IPS-NIHi7 (cell line): ENCODE measurements at regions not wholly inside any gene's neighbourhood (a gene's known extent, or its start where the extent isn't known, plus 50 kb on each side); places are given as distances from the start of the nearest gene placed in this dataset.

ENCODE experiments used
- DNase-seq: peaks from one replicate; pipeline ENCODE4 v3.0.0; 2012; ENCODE audit warnings: mixed read lengths; ENCODE audit errors: extremely low spot score

DNA sequence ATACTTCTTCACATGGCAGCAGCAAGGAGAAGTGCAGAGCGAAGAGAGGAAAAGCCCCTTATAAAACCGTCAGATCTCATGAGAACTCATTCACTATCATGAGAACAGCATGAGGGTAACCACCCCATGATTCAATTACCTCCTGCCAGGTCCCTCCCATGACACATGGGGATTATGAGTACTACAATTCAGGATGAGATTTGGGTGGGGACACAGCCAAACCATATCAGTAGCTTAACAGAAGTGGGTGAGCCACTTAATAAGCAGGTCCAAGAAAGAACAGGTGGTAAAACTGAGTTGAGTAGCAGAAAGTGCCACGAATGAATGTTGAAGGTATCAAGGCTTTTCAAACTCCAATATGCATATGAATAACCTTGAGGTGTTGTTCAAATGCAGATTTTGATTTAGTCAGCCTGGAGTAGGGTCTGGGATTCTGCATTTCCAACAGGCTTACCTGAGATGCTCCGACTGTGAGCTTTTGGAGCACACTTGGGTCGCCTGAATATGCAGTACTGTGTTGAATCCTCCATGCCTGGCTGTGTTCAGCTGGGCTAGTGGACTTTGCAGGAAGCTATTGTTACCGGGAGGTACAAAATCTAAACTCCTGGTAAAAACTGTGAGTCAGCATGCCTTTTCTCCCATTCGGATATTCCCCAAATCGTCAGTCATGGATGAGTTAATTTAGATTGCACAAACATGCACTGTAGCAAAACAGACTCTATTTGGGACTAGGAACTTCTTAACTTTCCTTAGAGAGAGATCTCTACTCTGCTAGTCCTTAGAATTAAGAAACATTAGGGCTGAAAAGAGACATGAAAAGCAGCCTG, 69.0 kb upstream of the PRKCQ start:
- no peak for DNase-seq

- DNase-seq, result peak; percentile 87
Measured at GRCh38 chr10:6647811-6648526, 67.9 kb upstream of the PRKCQ start.

DNA sequence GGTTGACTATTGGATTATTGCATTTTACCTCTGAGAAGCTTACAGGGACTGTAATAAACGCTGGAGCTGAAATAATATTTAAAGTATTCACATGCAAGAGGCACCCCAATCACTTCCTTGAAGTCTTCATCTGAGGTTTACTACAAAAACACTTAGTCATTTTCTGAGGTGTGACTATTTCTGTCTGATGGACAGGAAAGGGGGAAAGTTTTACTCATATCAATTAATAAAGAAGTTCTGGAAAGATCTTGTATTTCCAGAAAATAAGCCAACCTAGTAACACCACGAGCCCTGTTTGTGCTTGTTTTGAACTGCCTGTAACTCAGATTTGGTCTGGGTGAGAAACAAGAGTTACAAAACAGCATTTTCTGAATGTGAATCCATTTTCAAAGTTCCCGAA, 63.9 kb upstream of the PRKCQ start:
- DNase-seq, result no peak

DNA sequence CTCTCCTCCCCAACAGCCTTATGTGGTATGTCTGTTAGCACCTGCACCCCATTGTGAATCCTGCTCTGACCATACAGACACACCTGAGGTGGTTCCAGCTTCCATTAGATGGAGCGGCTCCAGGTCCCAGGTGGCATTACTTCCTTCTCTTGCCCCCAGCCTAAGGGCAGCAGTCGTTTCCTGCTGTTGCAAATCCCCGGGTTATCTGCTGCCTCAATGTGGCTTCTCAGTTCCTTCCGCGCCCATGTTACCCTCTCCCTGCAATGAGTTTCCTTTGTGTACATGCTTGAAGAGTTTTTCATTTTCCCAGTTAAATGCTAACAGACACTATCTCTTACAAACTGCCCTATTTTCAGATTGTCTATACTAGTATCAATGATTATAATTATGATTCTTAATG, 62.8 kb upstream of the PRKCQ start:
- DNase-seq, result no peak

DNA sequence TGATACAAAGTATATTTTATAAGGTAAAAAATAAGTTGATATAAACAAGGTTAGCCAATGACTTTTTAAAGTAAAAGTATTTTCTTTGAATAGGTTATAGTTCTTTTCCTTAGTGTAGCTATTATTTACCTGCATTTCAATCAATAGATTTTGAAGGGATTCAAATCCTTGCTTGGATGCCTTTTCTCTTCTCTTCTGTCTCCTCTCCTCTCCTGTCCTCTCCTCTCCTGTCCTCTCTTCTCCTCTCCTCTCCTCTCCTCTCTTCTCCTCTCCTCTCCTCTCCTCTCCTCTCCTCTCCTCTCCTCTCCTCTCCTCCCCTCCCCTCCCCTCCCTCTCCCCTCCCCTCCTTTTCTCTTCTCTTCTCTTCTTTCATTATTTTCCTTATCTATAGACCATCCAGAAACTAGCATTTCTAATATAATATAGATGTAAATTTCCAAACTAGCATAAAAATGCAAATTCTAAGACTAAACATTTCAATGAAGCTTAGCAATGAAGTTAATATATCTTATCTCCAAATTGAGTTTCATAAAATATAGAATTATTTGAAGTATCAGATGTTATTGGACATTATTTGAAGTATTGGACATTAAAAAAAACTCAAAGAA, 60.5 kb upstream of the PRKCQ start:
- no peak for DNase-seq

GRCh38 chr10:6637053-6637452, 57.0 kb upstream of the PRKCQ start:
- no peak for DNase-seq

DNA sequence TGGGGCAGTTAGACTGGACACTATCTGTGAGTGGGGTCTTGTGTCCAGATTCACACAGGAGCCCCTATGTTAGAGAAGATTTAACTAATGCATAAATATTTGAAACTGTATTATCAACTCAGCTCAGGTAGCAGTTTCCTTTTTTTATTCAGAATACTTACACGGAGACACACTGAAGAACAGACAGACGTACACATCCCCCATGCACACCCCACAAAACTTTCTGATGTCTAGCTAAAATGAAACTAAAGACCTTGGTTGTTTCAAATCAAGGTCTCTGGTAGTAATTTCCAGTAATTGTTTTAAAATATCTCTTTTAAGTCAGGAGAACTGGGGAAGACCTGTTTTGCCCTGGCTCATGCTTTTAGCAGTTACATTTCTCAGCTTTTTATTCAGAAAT, 55.7 kb upstream of the PRKCQ start:
- no peak for DNase-seq
